SK-N-SH (cell line): ENCODE measurements at regions not wholly inside any gene's neighbourhood (a gene's known extent, or its start where the extent isn't known, plus 50 kb on each side); places are given as distances from the start of the nearest gene placed in this dataset.

Source experiments
- CTCF ChIA-PET: fragments of 300-600, 350-600 bp; formaldehyde crosslinking; extraction: SDS; loops from one replicate; lab custom pipeline; 2021; lab: Yijun Ruan, JAX
- POLR2A ChIA-PET: fragments of 350-600 bp; sonication (Branson Sonifier 250); formaldehyde crosslinking; extraction: SDS; loops from one replicate; lab custom pipeline; 2020; ENCODE audit warnings: antibody characterized with exemption, inconsistent platforms; lab: Yijun Ruan, JAX
- DNase-seq: peaks from one replicate; pipeline ENCODE4 v3.0.0; 2012
- H2AFZ ChIP-seq: fragments of 200-600 bp; sonication (generic); 2 replicates; pipeline ENCODE4 v1.8.1; 2016; ENCODE audit warnings: antibody characterized with exemption, mild to moderate bottlenecking, low read depth
- H3F3A ChIP-seq: fragments of 200-600 bp; sonication (generic); replicated peaks from 2 replicates; pipeline ENCODE3; 2016; ENCODE audit warnings: antibody characterized with exemption, mild to moderate bottlenecking; ENCODE audit not compliant: insufficient read depth
- H3K27ac ChIP-seq, 2 experiments: fragments of 200-500 bp in 1 of 2; fragments of 200-600 bp in 1 of 2; sonication (Bioruptor generic) in 1 of 2; sonication (generic), shearing (Covaris generic) in 1 of 2; 2 replicates each; pipeline versions ENCODE4 v1.5.1 to v1.6.1; 2014 to 2016; ENCODE audit warnings: low read depth in 2 of 2, inconsistent platforms in 1 of 2, low read length in 1 of 2, mild to moderate bottlenecking in 1 of 2, mixed read lengths in 1 of 2
- H3K27me3 ChIP-seq: fragments of 200-600 bp; sonication (generic), shearing (Covaris generic); 2 replicates; pipeline ENCODE4 v1.6.1; 2016; ENCODE audit warnings: mixed run types; ENCODE audit not compliant: insufficient read depth
- H3K36me3 ChIP-seq, 2 experiments: fragments of 200-500 bp in 1 of 2; fragments of 200-600 bp in 1 of 2; sonication (Bioruptor generic) in 1 of 2; sonication (generic) in 1 of 2; replicated peaks in 1 of 2; 2 replicates each; pipeline versions ENCODE3 to v1.5.1; 2014 to 2016; ENCODE audit warnings: low read length in 1 of 2, mild to moderate bottlenecking in 1 of 2; ENCODE audit not compliant: insufficient read depth in 2 of 2, control insufficient read depth in 1 of 2
- H3K4me1 ChIP-seq, 2 experiments: fragments of 200-500 bp in 1 of 2; fragments of 200-600 bp in 1 of 2; sonication (Bioruptor generic) in 1 of 2; sonication (generic), shearing (Covaris generic) in 1 of 2; 2 replicates each; pipeline versions ENCODE4 v1.5.1 to v1.6.1; 2014 to 2016; ENCODE audit warnings: low read depth in 1 of 2, low read length in 1 of 2, mixed run types in 1 of 2; ENCODE audit not compliant: insufficient read depth in 2 of 2, control insufficient read depth in 1 of 2
- H3K4me2 ChIP-seq: fragments of 200-600 bp; sonication (generic), shearing (Covaris generic); 2 replicates; pipeline ENCODE4 v1.6.1; 2017; ENCODE audit warnings: mixed run types
- H3K4me3 ChIP-seq, 2 experiments: fragments of 200-500 bp in 1 of 2; fragments of 200-600 bp in 1 of 2; sonication (Bioruptor generic) in 1 of 2; sonication (generic), shearing (Covaris generic) in 1 of 2; 2 replicates each; pipeline versions ENCODE4 v1.5.1 to v1.8.1; 2014 to 2016; ENCODE audit warnings: low read depth in 2 of 2, inconsistent platforms in 1 of 2, low read length in 1 of 2, mild to moderate bottlenecking in 1 of 2, mixed read lengths in 1 of 2, moderate library complexity in 1 of 2
- H3K79me2 ChIP-seq: fragments of 200-600 bp; sonication (generic); 2 replicates; pipeline ENCODE4 v1.8.1; 2017; ENCODE audit warnings: mild to moderate bottlenecking; ENCODE audit not compliant: insufficient read depth
- H3K9ac ChIP-seq: fragments of 200-600 bp; sonication (generic); 2 replicates; pipeline ENCODE4 v1.6.1; 2017; ENCODE audit warnings: mixed run types
- H3K9me2 ChIP-seq: fragments of 200-600 bp; sonication (generic); 2 replicates; pipeline ENCODE4 v1.6.1; 2017; ENCODE audit warnings: mixed run types
- H3K9me3 ChIP-seq: fragments of 200-600 bp; sonication (generic); 2 replicates; pipeline ENCODE4 v1.6.1; 2017; ENCODE audit warnings: mixed run types, mild to moderate bottlenecking, moderate library complexity
- H4K20me1 ChIP-seq: fragments of 200-600 bp; sonication (generic); 2 replicates; pipeline ENCODE4 v1.6.1; 2017; ENCODE audit warnings: mild to moderate bottlenecking, mixed run types; ENCODE audit not compliant: insufficient read depth
- ELF1 ChIP-seq: IDR thresholded peaks from 2 replicates; pipeline ENCODE4 v1.4.0; 2012
- EP300 ChIP-seq, 2 experiments: IDR thresholded peaks; 2 replicates each; pipeline versions ENCODE4 v1.4.0 to v1.6.1; 2012; ENCODE audit warnings: borderline replicate concordance in 1 of 2, low read depth in 1 of 2, low read length in 1 of 2
- EZH2phosphoT487 ChIP-seq: fragments of 200-600 bp; sonication (generic); IDR thresholded peaks from 2 replicates; pipeline ENCODE4 v1.6.1; 2017; ENCODE audit warnings: low read depth, mixed run types, mild to moderate bottlenecking, antibody characterized with exemption, moderate library complexity, borderline replicate concordance
- FOXJ3 ChIP-seq: sonication (generic); formaldehyde crosslinking; IDR thresholded peaks from 2 replicates; pipeline ENCODE4 v1.5.1; 2020; ENCODE audit warnings: mild to moderate bottlenecking, missing genetic modification reagents
- FOXM1 ChIP-seq: IDR thresholded peaks from 2 replicates; pipeline ENCODE4 v1.4.0; 2012; ENCODE audit warnings: low read depth, mild to moderate bottlenecking
- GATA2 ChIP-seq: sonication (generic); formaldehyde crosslinking; IDR thresholded peaks from 2 replicates; pipeline ENCODE4 v1.5.0; 2020; ENCODE audit warnings: mild to moderate bottlenecking, missing genetic modification reagents
- MXI1 ChIP-seq: IDR thresholded peaks from 2 replicates; pipeline ENCODE4 v1.6.1; 2012; ENCODE audit warnings: mild to moderate bottlenecking, low read depth, low read length, improper control_type of control experiment
- NFIC ChIP-seq: IDR thresholded peaks from 2 replicates; pipeline ENCODE4 v1.4.0; 2012; ENCODE audit warnings: borderline replicate concordance
- NRF1 ChIP-seq: IDR thresholded peaks from 2 replicates; pipeline ENCODE4 v1.6.1; 2012; ENCODE audit warnings: low read depth, mild to moderate bottlenecking, low read length
- POLR2AphosphoS5 ChIP-seq: IDR thresholded peaks from 2 replicates; pipeline ENCODE4 v1.6.1; 2012; ENCODE audit warnings: low read depth, low read length
- RCOR1 ChIP-seq: fragments of 150-350 bp; IDR thresholded peaks from 2 replicates; pipeline ENCODE4 v1.6.1; 2017; ENCODE audit warnings: antibody characterized with exemption, low read length
- RFX5 ChIP-seq: IDR thresholded peaks from 2 replicates; pipeline ENCODE4 v1.6.1; 2012; ENCODE audit warnings: mild to moderate bottlenecking, improper control_type of control experiment, low read length
- RXRA ChIP-seq: IDR thresholded peaks from 2 replicates; pipeline ENCODE4 v1.4.0; 2012; ENCODE audit warnings: low read depth, mild to moderate bottlenecking, borderline replicate concordance
- SMC3 ChIP-seq: IDR thresholded peaks from 2 replicates; pipeline ENCODE4 v1.6.1; 2012; ENCODE audit warnings: low read depth, low read length, improper control_type of control experiment
- TAF1 ChIP-seq: IDR thresholded peaks from 2 replicates; pipeline ENCODE4 v1.6.1; 2012; ENCODE audit warnings: low read depth, mild to moderate bottlenecking, low read length, moderate library complexity, borderline replicate concordance
- TCF12 ChIP-seq: IDR thresholded peaks from 2 replicates; pipeline ENCODE4 v1.4.0; 2012
- YY1 ChIP-seq: IDR thresholded peaks from 2 replicates; pipeline ENCODE4 v1.4.0; 2012; ENCODE audit warnings: low read depth, mild to moderate bottlenecking
- WGBS: methylation state at CpG from one replicate; pipeline ENCODE4 v1.1.6; 2017; ENCODE audit warnings: low lambda C conversion rate; 5-methylcytosine and 5-hydroxymethylcytosine counted together
- TF ChIP-seq, protein P1 (sequence below): fragments of 150-350 bp; IDR thresholded peaks from 2 replicates; pipeline ENCODE4 v1.6.1; 2016; ENCODE audit warnings: mild to moderate bottlenecking, low read depth, low read length
- TF ChIP-seq, protein P2 (sequence below): IDR thresholded peaks from 2 replicates; pipeline ENCODE4 v1.4.0; 2012; ENCODE audit warnings: low read depth, borderline replicate concordance
- TF ChIP-seq, protein P3 (sequence below): IDR thresholded peaks from 2 replicates; pipeline ENCODE4; 2012
- TF ChIP-seq, protein P4 (sequence below): IDR thresholded peaks from 2 replicates; pipeline ENCODE4 v1.4.0; 2012; ENCODE audit warnings: low read depth

DNA sequence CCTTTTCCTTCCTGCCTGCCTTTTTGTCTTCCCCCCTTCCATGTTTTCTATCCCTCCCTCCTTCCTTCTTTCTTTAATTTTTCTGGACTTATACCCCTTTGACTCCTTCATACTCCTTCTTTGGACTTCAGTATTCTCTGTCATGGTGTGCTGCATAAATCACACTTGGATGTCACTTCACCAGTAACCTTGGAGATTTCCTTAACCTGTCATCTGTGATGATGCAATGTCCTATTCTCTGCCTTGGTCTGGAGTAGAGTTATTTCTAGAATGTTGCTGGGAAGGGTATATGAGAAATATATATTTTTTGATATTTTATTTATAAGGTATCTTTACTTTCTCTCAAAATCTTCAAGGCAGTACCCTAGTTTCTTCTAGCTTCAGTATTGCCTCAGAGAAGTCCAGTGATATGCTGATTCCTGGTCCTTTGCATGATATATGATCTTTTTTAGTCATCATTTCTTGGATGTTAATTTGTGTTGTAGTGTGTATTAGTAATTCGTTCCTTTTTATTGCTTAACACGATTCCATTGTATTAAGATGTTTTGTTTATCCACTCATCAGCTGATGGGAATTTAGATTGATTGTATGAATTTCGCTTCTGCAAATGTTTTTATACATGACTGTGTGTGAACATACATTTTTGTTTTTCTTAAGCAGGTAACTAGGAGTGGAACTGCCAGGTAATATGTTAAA, 206.9 kb upstream of the MBL2 start:
- no peaks in the 10 kb centered on the region for H4K20me1 ChIP-seq
- H3K9me3 ChIP-seq: no peaks in the 10 kb centered on the region

DNA sequence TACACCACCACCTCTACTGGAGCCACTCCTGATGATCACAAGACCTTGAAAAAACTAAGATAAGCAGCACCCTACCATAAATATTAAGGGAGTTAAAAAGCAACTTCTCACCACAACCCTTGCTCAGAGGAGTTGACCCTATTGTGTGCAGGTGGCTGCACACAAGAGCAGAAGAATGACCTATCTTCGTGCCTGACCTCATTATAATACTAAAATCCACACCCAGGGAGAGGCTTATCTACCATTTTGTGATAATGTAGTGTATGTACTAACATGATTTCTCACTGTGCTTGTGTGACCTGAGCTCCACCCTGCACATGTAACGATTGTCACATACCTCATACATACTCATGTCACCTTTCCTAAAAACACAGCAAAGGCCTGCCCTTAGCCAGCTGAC, 205.0 kb upstream of the MBL2 start:
- no peaks in the 10 kb centered on the region for H3K4me1 ChIP-seq
- H3K36me3 ChIP-seq: no peaks in the 10 kb centered on the region
- ChIA-PET CTCF (no interaction called here), POLR2A (no interaction called here)
- no peaks in the 10 kb centered on the region for H3K9me3 ChIP-seq
- no peak overlapping the region for H2AFZ ChIP-seq
- H3K4me2 ChIP-seq: no peak overlapping the region
- H4K20me1 ChIP-seq: no peaks in the 10 kb centered on the region
- H3K4me3 ChIP-seq: no peak overlapping the region
- H3K27ac ChIP-seq: no peak overlapping the region
- 6% methylated on average over 2 of the region's 2 CpGs for WGBS
- H3K9me2 ChIP-seq: no peaks in the 10 kb centered on the region
- no peak overlapping the region for H3K9ac ChIP-seq
- no peak for DNase-seq
- H3F3A ChIP-seq: no peaks in the 10 kb centered on the region
- H3K79me2 ChIP-seq: no peaks in the 10 kb centered on the region
- no peaks in the 10 kb centered on the region for H3K27me3 ChIP-seq
- TF ChIP-seq GATA2 (no peak), TCF12 (no peak), RFX5 (no peak), NFIC (no peak), EZH2phosphoT487 (no peak), SMC3 (no peak), FOXM1 (no peak), FOXJ3 (CRISPR knock-in tag) (no peak), MXI1 (no peak), EP300 (IDR thresholded peaks at IDR 0.05; ENCODE audit: borderline replicate concordance in 1 of 2, low read depth in 1 of 2, low read length in 1 of 2) (no peak), TAF1 (no peak)
- TF ChIP-seq, protein P1, sequence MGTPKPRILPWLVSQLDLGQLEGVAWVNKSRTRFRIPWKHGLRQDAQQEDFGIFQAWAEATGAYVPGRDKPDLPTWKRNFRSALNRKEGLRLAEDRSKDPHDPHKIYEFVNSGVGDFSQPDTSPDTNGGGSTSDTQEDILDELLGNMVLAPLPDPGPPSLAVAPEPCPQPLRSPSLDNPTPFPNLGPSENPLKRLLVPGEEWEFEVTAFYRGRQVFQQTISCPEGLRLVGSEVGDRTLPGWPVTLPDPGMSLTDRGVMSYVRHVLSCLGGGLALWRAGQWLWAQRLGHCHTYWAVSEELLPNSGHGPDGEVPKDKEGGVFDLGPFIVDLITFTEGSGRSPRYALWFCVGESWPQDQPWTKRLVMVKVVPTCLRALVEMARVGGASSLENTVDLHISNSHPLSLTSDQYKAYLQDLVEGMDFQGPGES: no peak
- TF ChIP-seq, protein P2, sequence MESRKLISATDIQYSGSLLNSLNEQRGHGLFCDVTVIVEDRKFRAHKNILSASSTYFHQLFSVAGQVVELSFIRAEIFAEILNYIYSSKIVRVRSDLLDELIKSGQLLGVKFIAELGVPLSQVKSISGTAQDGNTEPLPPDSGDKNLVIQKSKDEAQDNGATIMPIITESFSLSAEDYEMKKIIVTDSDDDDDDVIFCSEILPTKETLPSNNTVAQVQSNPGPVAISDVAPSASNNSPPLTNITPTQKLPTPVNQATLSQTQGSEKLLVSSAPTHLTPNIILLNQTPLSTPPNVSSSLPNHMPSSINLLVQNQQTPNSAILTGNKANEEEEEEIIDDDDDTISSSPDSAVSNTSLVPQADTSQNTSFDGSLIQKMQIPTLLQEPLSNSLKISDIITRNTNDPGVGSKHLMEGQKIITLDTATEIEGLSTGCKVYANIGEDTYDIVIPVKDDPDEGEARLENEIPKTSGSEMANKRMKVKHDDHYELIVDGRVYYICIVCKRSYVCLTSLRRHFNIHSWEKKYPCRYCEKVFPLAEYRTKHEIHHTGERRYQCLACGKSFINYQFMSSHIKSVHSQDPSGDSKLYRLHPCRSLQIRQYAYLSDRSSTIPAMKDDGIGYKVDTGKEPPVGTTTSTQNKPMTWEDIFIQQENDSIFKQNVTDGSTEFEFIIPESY: no peak
- TF ChIP-seq, protein P3, sequence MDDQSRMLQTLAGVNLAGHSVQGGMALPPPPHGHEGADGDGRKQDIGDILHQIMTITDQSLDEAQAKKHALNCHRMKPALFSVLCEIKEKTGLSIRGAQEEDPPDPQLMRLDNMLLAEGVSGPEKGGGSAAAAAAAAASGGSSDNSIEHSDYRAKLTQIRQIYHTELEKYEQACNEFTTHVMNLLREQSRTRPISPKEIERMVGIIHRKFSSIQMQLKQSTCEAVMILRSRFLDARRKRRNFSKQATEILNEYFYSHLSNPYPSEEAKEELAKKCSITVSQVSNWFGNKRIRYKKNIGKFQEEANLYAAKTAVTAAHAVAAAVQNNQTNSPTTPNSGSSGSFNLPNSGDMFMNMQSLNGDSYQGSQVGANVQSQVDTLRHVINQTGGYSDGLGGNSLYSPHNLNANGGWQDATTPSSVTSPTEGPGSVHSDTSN: no peak

More for the DNA sequence above, 206.9 kb upstream of the MBL2 start:
- 27% methylated on average over 3 of the region's 3 CpGs for WGBS
- Histone ChIP-seq H3K79me2 (no peaks in the 10 kb centered on the region), H3K36me3 (no peaks in the 10 kb centered on the region)
- TF ChIP-seq YY1: no peak
- TF ChIP-seq ELF1: no peak
- no peak for TF ChIP-seq POLR2AphosphoS5
- TF ChIP-seq RFX5: no peak
- TF ChIP-seq EZH2phosphoT487: no peak
- no peak for TF ChIP-seq NFIC
- no peak for TF ChIP-seq NRF1
- TF ChIP-seq RXRA: no peak
- TF ChIP-seq, protein P2: no peak
- TF ChIP-seq RCOR1: no peak
- TF ChIP-seq TAF1: no peak
- TF ChIP-seq, protein P4, sequence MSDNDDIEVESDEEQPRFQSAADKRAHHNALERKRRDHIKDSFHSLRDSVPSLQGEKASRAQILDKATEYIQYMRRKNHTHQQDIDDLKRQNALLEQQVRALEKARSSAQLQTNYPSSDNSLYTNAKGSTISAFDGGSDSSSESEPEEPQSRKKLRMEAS: no peak
- TF ChIP-seq, all 33 proteins: peak for 0
- POLR2A ChIA-PET: no interaction called here
- DNase-seq: no peak
- H3K4me1 ChIP-seq: no peaks in the 10 kb centered on the region
- H3K9ac ChIP-seq: no peak overlapping the region
- no peak overlapping the region for H2AFZ ChIP-seq
- no peak overlapping the region for H3K4me2 ChIP-seq
- H3K27me3 ChIP-seq: no peaks in the 10 kb centered on the region
- no peak overlapping the region for H3K4me3 ChIP-seq
- no peaks in the 10 kb centered on the region for H3K9me2 ChIP-seq
- CTCF ChIA-PET: no interaction called here
- no peaks in the 10 kb centered on the region for H3F3A ChIP-seq
- H3K27ac ChIP-seq: no peak overlapping the region
